HL-60 (cell line): ENCODE measurements at regions not wholly inside any gene's neighbourhood (a gene's known extent, or its start where the extent isn't known, plus 50 kb on each side); places are given as distances from the start of the nearest gene placed in this dataset.

Source experiments
- DNase-seq, 2 experiments: peaks; one replicate each; pipeline ENCODE4 v3.0.0-alpha.2; 2010 to 2020; ENCODE audit warnings: low read depth in 1 of 2, low spot score in 1 of 2
- H3K27ac ChIP-seq: fragments of 250-450 bp; sonication (Bioruptor Pico); replicated peaks from 2 replicates; pipeline ENCODE4 v1.5.1; 2020; ENCODE audit warnings: mild to moderate bottlenecking, moderate library complexity
- H3K27me3 ChIP-seq: fragments of 250-450 bp; sonication (Bioruptor Pico); 2 replicates; pipeline ENCODE4 v1.5.1; 2021; ENCODE audit warnings: mild to moderate bottlenecking, moderate library complexity; ENCODE audit not compliant: insufficient read depth, poor library complexity, severe bottlenecking
- H3K4me3 ChIP-seq: replicated peaks from 2 replicates; pipeline ENCODE4 v1.5.1; 2011; ENCODE audit warnings: mild to moderate bottlenecking, control low read depth, low read length; ENCODE audit not compliant: insufficient read depth
- CTCF ChIP-seq: IDR thresholded peaks from one replicate; pipeline ENCODE4 v1.5.1; 2011; ENCODE audit warnings: low read length, control low read depth, inconsistent platforms; ENCODE audit not compliant: insufficient read depth
- GABPA ChIP-seq: IDR thresholded peaks from 2 replicates; pipeline ENCODE4 v1.6.1; 2012; ENCODE audit warnings: low read depth
- POLR2AphosphoS5 ChIP-seq: IDR thresholded peaks from 2 replicates; pipeline ENCODE4 v1.6.1; 2012; ENCODE audit warnings: low read depth
- SPI1 ChIP-seq: IDR thresholded peaks from 2 replicates; pipeline ENCODE4 v1.6.1; 2012; ENCODE audit warnings: low read depth, mild to moderate bottlenecking, borderline replicate concordance
- TF ChIP-seq, protein P1 (sequence below): IDR thresholded peaks from 2 replicates; pipeline ENCODE4 v1.6.1; 2012; ENCODE audit warnings: low read depth; ENCODE audit not compliant: insufficient replicate concordance

DNA sequence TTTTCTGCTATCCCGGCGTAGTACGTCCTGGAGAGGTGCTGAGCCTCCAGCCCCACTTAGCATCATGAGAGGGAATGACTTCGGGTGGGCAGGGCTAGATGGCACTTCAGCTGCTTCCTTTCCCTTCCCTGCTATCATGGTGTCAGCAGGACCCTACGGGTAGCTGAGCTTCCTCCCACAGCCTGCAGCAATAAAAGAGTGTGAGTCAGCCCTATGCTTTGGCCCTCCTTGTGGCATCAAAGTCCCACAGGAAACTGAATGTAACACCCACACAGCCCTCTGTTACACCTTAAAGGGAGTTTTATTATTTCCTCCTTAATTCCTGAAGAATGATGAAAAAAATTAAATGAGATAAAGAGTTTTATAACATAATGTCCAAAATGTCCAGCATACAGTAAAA is 458.1 kb downstream of the RPS24 start:
- Histone ChIP-seq H3K27me3 (no peaks in the 10 kb centered on the region), H3K27ac (no peak overlapping the region), H3K4me3 (no peak overlapping the region)
- TF ChIP-seq CTCF (no peak), POLR2AphosphoS5 (no peak), GABPA (no peak), SPI1 (no peak)
- TF ChIP-seq, protein P1, sequence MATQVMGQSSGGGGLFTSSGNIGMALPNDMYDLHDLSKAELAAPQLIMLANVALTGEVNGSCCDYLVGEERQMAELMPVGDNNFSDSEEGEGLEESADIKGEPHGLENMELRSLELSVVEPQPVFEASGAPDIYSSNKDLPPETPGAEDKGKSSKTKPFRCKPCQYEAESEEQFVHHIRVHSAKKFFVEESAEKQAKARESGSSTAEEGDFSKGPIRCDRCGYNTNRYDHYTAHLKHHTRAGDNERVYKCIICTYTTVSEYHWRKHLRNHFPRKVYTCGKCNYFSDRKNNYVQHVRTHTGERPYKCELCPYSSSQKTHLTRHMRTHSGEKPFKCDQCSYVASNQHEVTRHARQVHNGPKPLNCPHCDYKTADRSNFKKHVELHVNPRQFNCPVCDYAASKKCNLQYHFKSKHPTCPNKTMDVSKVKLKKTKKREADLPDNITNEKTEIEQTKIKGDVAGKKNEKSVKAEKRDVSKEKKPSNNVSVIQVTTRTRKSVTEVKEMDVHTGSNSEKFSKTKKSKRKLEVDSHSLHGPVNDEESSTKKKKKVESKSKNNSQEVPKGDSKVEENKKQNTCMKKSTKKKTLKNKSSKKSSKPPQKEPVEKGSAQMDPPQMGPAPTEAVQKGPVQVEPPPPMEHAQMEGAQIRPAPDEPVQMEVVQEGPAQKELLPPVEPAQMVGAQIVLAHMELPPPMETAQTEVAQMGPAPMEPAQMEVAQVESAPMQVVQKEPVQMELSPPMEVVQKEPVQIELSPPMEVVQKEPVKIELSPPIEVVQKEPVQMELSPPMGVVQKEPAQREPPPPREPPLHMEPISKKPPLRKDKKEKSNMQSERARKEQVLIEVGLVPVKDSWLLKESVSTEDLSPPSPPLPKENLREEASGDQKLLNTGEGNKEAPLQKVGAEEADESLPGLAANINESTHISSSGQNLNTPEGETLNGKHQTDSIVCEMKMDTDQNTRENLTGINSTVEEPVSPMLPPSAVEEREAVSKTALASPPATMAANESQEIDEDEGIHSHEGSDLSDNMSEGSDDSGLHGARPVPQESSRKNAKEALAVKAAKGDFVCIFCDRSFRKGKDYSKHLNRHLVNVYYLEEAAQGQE = no peak
- no peak for DNase-seq

GRCh38 chr10:78492424-78492823 is 458.8 kb downstream of the RPS24 start:
- no peak overlapping the region for H3K4me3 ChIP-seq
- TF ChIP-seq SPI1 (no peak), CTCF (no peak), POLR2AphosphoS5 (no peak), GABPA (no peak)
- TF ChIP-seq, protein P1 = no peak
- H3K27ac ChIP-seq = no peak overlapping the region
- H3K27me3 ChIP-seq = no peaks in the 10 kb centered on the region
- no peak for DNase-seq

DNA sequence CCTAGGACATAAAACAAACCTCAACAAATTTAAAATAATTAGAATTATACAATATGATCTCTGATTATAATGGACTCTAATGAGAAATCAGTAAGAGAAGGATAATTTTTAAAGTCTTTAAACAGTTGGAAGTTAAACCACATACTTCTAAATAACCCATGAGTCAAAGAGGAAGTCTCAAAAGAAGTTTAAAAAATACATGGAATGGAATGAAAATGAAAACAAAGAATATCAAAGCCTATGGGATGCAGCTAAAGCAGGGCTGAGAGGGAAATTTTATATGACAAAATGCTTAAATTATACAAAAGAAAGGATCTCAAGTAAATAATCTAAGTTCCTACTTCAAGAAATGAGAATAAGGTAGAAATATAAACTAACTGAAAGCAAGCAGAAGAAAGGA is 460.5 kb downstream of the RPS24 start:
- Histone ChIP-seq H3K27me3 (no peaks in the 10 kb centered on the region), H3K27ac (no peak overlapping the region), H3K4me3 (no peak overlapping the region)
- no peak for TF ChIP-seq GABPA
- no peak for TF ChIP-seq POLR2AphosphoS5
- TF ChIP-seq SPI1 = no peak
- no peak for TF ChIP-seq CTCF
- TF ChIP-seq, protein P1 = no peak
- DNase-seq = no peak
